GM19372 (cell line): ENCODE measurements at regions not wholly inside any gene's neighbourhood (a gene's known extent, or its start where the extent isn't known, plus 50 kb on each side); places are given as distances from the start of the nearest gene placed in this dataset.

ENCODE experiments used
- ATAC-seq: cut with Tn5 transposase; IDR thresholded peaks from one replicate; pipeline ENCODE4 v1.9.1; 2021; ENCODE audit warnings: mild to moderate bottlenecking, low read depth, moderate library complexity; ENCODE audit not compliant: unreplicated experiment

GRCh38 chr10:121065330-121065729 lies 214.2 kb downstream of the WDR11 start:
- ATAC-seq = no peak

- peak; percentile 66 for ATAC-seq
Measured at GRCh38 chr10:121069061-121069850, 218.1 kb downstream of the WDR11 start.

- ATAC-seq = no peak
Measured at GRCh38 chr10:121070275-121071070, 219.3 kb downstream of the WDR11 start.

GRCh38 chr10:121071901-121072300 lies 220.7 kb downstream of the WDR11 start:
- no peak for ATAC-seq

- no peak for ATAC-seq
Measured at GRCh38 chr10:121073728-121074127, 222.6 kb downstream of the WDR11 start.

- ATAC-seq = no peak
Measured at GRCh38 chr10:121076776-121077715, 225.9 kb downstream of the WDR11 start.

- ATAC-seq = no peak
Measured at GRCh38 chr10:121078036-121078435, 226.9 kb downstream of the WDR11 start.

- ATAC-seq = no peak
Measured at GRCh38 chr10:121078672-121079102, 227.5 kb downstream of the WDR11 start.

- ATAC-seq = no peak
Measured at GRCh38 chr10:121079226-121079625, 228.1 kb downstream of the WDR11 start.

GRCh38 chr10:121080281-121080891 lies 229.2 kb downstream of the WDR11 start:
- ATAC-seq = no peak

- no peak for ATAC-seq
Measured at GRCh38 chr10:121081306-121081705, 230.1 kb downstream of the WDR11 start.

- no peak for ATAC-seq
Measured at GRCh38 chr10:121082984-121083383, 231.8 kb downstream of the WDR11 start.

GRCh38 chr10:121084016-121084674 lies 233.0 kb downstream of the WDR11 start:
- no peak for ATAC-seq

- no peak for ATAC-seq
Measured at GRCh38 chr10:121084675-121085070, 233.5 kb downstream of the WDR11 start.

- no peak for ATAC-seq
Measured at GRCh38 chr10:121085367-121085766, 234.2 kb downstream of the WDR11 start.

- ATAC-seq = no peak
Measured at GRCh38 chr10:121087129-121087528, 236.0 kb downstream of the WDR11 start.

- ATAC-seq = no peak
Measured at GRCh38 chr10:121087688-121088087, 236.5 kb downstream of the WDR11 start.

- ATAC-seq = no peak
Measured at GRCh38 chr10:121088524-121088923, 237.4 kb downstream of the WDR11 start.

GRCh38 chr10:121089434-121089833 lies 238.3 kb downstream of the WDR11 start:
- no peak for ATAC-seq
